ENCODE measurements at regions not wholly inside any gene's neighbourhood (a gene's known extent, or its start where the extent isn't known, plus 50 kb on each side); places are given as distances from the start of the nearest gene placed in this dataset.
A peak's percentile ranks its signal among the peaks of the same experiment; 100 is the strongest.

DNA sequence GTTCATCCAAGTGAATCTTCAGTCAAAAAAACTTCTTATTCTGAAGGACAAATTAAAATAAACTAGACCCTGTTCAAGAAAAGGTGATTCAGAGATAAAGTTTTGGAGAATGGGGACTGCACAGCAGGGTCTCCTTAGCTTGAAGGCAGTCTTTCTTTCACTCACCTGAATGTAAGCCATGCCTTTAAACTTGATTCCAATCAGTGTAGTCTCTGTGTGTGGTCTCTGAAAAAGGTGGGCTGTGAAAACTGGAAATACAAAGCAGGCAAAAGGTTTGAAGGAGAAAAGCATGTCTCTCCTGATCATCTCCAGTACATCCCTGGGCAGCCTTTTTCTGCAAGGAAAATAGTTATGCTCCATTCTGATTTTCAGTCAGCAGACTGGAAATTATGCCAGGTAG, 188.0 kb upstream of the SASH1 start:
- no peak for DNase-seq (ENCODE audit: low spot score)

DNA sequence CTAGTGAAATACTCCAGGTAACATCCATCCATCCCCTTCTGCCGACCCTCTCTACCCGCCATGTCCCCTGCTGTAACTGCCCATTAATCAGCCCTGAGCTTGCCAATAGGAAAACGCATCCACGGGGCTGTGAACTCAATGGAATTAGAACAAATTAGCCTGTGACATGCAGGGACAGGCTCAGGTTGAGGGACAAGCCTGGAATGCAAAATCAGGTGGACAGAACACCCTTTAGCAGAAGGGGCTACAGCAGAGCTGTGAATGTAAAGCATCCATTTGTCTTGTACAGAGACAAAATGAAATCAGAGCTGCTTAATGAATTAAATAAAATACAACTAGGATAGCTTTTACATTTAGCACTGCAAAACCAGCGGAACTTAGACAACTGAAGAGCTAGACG, 187.3 kb upstream of the SASH1 start:
- no peak for DNase-seq (ENCODE audit: low spot score)

DNA sequence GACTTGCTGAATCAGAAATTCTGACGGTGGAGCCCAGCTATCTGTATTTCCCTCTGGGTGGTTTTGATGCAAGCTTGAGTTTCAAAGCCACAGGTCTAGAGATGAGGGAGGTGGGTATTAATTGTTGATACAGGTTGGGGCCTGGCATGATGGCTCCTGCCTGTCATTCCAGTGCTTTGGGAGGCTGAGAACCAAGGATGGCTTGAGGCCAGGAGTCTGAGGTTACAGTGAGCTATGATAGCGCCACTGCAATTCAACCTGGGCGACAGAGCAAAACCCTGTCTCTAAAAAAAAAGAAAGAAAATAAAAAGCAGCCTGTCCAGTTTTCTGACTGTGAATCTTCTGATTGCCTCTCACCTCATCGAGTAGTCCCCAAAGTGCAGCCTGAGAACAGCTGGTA, 184.8 kb upstream of the SASH1 start:
- no peak for DNase-seq (ENCODE audit: low spot score)

DNA sequence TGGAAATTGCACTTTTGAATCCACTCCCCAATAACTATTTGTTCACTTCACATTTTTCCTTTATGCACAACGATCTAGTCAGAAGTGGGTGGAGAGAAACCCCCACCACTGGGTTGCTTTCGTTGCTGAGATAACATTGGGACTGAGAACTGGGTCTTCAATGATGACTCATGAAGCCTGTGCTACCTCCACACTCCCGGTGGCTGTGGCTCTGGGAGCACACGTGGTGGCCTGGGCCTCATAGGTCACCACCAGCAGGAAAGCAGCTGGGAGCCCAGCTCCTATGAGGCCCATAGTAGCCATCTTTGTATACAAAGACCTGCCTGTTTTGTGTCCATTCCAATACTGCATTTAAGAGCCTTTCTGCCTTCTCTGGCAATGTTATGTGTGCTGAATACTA, 178.0 kb upstream of the SASH1 start:
- no peak for DNase-seq (ENCODE audit: low spot score)

DNA sequence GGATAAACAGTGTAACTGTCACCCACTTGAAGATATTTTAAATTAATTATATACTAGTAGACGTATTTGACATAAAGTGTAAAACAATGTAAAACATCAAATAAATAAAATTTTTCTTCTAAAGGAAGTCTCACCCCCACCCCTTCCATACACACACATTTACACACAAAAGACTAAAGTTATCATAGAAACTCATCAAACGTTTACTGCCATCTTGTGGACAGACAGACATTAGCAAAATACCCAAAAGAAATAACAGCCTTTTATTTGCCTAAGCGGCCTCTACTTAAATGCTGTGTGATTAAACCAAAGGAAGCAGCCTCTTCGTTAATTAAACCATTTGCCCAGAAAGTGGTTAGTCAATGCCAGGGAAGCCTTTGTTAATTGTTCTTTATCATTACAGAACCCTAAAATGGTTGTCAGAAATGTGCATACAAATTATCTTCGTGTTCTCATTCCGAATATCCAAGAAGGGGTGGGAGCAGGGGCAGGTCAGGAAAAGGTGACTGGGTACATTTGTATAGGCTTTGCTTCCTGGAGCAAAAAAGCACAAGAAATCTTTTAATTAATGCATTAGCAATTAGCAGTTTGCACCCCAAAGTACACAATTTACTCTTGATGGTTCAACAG, 176.2 kb upstream of the SASH1 start:
- DNase-seq (ENCODE audit: low spot score), result peak; percentile 64

DNA sequence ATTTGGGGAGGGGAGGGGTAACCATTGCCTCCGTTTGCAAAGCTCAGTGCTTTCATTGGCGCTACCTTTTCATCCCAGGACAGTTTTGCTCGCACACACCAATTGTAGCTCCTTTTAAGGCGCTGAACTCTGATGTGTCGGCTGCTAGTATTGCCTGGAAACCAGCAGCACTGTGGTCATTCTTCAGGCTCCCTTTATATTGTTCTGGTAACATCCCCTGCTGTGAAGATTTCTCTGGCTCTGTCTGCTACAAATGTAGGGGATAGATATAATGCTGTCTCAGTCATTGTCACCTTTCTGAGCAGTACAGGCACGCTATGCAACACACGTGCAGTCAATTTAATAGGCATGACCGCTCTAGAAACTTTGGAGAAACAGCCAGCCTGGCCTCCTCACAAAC, 172.9 kb upstream of the SASH1 start:
- DNase-seq (ENCODE audit: low spot score), result no peak

DNA sequence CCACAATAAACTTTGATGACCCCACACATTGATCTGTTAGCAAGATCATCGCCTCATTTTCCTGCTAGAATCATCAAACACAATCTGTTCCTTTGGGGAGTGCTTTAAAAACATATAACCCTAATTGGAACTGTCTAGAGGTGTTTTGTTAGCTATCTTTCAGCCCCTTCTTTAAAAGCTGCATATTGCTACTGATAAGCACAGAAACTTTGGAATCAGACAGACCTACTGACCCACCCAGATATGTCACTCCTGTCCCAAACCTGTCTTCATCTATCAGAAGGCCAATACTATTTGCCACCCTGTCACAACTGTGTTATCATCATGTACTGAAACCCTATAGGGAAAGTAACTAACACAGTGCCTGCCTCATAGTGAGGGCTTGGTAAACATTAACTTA, 172.4 kb upstream of the SASH1 start:
- no peak for DNase-seq (ENCODE audit: low spot score)

DNA sequence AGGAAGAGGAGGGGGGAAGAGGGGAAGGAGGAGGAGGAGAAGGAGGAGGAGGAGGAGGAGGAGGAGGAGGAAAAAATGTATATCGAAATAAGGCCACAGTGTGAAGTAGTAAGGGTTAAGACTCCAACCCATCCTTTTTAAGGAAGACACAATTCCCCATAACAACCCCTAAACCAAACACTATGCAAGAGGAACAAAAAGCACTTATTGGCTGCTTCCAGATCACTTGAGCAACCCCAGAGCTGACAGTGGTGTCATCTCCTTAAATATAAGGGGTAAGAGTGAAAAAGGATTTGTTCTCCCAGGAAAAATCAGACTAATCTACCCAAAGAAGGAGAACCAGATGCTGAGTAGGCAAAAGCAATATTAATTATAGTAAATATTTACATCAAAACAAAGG, 169.1 kb upstream of the SASH1 start:
- no peak for DNase-seq (ENCODE audit: low spot score)

DNA sequence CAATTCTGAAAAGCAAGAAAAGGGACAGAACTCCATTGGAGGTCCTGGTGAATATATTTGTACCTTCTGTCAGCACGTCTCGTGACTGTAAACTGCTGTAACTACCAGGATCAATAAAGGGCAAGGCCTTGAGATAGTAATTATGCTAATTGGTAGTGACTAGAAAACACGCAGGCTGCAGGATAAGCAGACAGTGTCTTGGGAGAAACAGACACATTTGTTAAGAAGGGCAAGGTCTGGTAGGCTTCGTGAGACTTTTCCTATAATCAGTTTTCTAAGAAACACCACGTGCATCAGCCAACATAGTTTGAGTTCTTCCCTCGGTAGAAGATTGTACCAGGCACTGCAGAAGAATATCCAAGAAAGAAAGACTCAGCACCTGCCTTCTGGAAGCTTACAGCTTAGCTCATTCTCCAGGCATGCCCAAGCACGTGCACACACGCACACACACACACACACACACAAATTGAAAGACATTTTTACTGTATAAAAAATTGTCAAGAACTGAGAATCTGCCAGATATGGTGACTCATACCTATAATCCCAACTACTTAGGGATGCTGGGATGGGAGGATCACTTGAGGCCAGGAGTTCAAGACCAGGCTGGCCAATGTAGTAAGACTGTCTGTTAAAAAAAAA, 167.0 kb upstream of the SASH1 start:
- DNase-seq (ENCODE audit: low spot score), result no peak

DNA sequence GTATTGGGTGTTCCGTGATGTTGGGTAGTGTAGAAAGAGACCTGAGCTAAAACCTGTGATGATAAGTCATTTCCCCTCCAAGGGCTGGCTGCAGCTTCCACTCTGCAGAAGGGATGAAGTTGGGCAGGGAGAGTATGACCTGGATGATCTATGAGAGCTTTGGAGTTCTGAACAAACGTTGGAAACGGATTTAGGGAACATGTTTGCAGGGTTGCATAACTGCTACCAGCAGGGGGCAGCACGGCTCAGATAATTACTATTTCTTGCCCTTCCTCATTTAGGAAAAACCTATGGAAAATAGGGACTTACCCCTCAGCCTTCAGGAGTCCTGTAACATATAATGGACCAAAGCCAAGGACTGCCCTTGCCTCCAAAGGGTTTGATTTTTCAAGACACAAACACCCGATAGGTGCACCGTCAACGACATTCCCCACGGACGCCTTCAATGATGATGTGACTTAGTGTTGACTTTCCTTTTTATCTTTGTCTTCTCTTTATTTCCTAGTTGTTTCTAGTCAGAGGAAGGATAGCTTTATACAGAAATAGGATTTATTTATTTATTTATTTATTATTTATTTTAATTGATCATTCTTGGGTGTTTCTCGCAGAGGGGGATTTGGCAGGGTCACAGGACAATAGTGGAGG, 164.9 kb upstream of the SASH1 start:
- peak; percentile 54 for DNase-seq (ENCODE audit: low spot score)

DNA sequence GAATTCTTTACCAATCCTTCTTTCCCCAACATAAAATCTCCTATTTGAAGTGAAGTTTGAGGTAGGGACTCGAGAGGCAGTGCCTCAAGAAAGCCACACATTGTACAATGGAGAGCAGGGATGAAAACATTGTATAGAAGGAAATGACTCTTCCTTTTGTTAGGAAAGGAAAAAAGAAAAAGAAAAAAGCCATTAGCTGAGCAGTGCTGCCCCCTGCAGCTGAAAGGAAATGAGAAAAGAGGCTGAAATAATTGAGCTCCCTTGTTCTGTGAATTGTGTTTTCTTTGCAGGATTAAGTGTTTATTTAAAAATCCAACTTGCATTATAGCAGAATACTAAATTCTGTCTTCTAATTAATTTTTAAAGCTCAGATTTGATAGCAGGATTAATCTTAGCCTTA, 162.9 kb upstream of the SASH1 start:
- peak; percentile 41 for DNase-seq (ENCODE audit: low spot score)

DNA sequence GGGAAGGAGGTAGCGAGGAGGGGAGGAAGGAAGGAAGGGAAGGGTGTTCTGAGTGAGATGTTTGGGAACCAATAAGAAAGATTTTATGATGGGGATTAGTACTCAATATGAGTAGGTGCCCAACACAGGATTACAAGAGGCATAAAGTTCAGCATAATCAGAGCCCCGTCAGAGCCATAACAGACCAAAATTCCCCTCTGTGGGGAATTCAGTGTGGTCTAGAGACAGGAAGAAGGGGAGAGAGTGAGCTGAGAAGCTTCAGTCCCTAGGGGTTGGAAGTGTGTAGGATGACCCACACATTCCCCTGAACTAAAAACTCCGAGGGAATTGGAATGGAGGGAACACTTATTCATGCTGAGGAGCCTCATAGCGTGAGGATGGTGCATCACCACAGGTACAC, 160.3 kb upstream of the SASH1 start:
- no peak for DNase-seq (ENCODE audit: low spot score)

DNA sequence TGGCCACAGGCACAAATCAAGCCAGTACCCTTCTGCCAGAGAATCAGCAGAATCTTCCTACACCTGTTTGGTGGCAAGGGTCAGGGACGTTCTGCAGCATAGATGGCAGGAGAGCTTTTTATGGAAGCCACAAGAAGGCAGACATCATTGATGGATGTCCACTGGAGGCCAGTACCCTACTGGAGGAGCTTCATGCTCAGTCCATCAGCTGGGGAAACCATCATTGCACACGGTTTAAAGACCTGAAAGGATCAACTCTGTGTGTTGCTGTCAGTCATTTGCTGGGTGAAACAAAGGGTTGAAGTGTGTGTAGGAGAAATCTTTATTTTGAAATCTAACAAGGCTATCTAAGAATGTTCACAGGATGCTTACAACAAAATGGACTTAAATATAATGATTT, 158.9 kb upstream of the SASH1 start:
- DNase-seq (ENCODE audit: low spot score), result no peak

DNA sequence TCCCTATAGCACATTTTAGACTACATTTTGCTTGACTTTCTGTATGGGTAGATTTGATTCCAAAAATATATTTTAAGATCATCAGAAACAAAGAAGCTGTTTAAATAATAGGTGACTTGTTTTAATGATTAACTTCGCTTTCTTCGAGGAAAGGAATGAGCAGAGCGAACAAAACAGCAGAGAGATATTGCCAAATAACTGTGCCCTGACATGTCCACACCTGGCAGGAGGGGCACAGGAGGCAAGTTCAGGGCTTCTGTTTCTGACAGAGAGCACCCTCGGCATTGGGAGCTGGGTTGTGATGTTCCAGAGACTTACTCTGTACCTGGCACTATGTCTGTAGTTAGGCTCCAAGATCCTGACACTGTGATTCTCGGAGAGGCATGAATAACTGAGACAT, 155.7 kb upstream of the SASH1 start:
- no peak for DNase-seq (ENCODE audit: low spot score)

DNA sequence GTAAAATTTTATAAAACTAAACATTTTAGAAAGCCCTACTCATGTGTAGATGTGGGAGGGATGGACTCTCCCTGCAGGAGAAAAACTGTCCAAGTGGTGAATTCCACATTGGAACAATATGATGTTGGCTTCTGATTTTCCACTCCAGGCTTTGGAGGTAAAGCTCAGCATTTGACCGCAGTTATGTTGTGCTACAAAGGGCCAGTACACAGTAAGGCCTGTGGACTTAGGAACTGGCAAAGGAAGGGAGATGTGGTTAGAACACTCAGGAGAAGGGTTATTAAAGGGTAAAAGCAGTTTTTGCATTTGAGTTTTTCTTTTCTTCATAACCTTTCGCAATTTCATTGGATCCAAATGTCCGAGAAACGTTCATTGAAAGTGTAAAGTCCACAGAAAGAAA, 150.3 kb upstream of the SASH1 start:
- DNase-seq (ENCODE audit: low spot score), result no peak

DNA sequence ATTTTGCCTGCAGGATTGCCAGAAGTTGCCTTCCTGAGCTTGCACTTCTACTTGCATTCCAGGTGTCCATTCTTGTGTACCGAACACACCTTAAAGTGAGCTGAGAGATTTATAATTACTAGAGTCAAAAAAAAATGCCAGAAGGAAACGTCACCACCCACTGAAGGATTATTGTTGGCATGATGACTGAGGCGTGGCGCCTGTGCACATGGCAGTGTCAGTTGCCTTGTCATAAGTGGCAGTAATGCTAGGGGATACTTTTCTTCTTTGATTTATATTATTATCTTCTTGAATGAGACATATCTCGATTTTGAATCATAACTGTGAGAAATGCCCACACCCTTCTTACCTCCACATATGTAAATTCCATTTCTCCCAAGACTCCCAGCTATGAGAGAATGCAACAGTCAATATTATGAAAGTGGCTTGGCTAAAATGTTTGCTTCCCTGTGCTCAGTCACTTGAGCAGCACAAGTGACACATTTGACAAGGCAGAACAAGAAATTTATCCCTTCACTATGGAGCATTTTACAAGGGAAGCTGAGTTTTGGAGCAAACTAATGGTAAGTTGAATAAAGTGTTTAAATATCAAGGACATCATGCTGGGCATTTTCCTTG, 149.5 kb upstream of the SASH1 start:
- DNase-seq (ENCODE audit: low spot score), result no peak

DNA sequence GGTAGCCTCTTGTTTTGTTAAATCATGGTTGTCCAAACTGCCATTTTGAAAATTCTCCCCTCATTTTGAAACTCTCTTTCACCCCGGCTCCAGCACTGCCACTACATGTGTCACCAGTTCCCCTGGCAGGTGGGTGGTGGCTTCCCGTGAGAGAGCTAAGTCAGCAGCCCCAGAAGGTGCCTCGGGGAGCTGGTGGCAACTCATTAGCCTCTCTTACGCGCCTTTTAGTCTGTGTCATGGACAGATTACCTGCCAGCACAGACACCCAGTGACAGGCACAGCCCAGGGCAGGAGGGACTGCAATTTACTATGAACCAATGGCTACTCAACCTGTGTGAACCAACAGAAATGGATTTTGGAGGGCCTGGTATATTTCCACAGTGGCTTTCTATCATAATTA, 147.1 kb upstream of the SASH1 start:
- DNase-seq (ENCODE audit: low spot score), result no peak

DNA sequence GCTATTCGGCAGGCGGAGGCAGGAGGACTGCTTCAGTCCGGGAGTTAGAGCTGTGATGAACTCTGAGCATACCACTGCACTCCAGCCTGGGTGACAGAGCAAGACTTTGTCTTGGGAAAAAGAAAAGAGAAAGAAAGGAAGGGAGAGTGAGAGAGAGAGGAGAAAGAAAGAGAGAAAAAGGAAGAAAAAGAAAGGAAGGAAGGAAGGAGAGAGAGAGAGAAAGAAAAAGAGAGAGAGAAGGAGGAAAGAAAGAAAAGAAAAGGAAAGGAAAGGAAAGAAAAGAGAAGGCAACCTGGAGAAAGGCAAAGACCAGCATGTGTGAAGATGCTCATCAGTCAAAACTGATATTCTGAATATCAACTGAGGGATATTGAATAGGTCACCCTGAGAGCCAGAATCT, 143.1 kb upstream of the SASH1 start:
- no peak for DNase-seq (ENCODE audit: low spot score)

DNA sequence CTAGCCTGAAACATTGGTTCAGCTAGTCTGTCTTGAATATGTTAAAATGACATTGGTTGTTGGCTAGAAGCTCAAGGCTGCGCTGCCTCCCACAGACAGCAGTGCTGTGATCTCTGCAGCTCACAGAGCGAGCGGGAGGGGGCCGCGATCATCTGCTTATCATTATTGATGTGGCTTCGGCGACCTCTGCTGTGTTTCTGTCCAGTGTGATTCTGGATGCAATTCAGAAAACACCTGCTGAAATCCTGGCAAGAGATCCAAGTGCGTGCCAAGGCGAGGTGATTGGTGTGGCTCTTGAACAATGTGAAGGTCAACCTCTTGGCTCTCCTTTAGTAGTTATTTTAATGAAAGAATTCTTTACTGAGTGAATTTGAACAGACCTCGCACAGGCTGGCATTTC, 142.3 kb upstream of the SASH1 start:
- peak; percentile 68 for DNase-seq (ENCODE audit: low spot score)

DNA sequence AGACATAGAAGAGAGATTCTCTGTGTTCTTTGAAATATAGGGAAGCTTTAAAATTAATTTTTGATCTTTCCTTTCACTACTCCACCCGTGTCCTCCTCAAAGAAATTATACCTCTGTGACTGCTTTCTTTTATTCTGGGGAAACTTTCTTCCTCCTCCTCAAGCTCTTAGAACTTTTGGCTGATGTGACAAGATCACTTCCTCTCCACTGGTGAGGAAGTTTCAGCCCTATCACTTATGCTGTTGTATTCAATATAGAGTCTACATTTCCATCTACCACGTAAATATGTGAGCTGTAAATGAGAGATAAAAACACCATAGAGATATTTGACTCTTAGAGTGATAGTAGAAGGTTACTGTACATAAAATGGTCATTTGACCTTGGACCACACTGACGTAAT, 141.9 kb upstream of the SASH1 start:
- DNase-seq (ENCODE audit: low spot score), result no peak

DNA sequence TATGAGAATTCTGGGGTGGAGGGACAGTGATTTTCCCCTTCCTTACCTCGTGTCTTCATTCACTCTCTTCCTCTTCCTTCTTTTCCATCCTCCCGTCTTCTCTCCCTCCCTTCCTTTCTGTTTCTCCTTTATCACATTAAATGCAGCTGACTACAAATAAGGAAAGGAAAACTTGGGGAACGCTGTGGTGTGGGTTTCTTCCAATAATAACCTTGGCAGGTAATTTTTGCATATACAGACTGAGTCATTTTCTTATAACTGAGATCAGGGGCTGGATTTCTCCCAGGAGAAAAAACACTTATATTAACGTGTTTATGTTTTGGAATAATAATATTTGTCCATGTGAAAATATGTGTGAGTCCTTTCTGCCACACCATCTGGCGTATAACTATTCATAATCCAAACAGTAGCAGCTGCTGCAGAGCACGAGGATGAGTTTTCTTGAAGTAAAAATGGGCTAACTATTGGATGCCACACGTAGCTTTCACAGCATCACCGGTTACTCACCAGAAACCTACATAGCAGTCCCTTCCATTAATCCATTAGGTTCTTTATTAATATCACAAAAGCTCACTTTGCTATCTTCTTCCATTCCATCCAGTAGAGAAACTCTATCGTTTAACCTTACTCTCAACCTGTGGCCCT, 139.2 kb upstream of the SASH1 start:
- no peak for DNase-seq (ENCODE audit: low spot score)

DNA sequence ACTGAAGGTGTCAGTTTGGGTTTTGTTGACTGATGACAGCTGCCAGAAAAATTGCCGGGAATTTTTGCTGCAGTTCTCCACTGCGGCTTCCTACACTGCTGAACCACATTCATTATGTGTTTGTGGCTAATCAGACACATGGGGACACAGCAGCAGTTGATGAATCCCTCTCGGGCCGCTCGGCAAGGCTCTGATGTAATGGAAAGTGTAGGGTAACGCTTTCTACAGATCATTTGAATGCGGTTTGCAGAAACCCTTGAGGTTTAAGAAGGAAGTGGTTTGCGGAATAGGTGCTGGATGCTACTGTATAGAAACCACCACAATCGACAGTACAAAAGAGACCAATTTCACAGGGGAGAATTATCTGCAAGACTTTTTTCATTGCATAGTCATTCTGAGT, 138.7 kb upstream of the SASH1 start:
- DNase-seq (ENCODE audit: low spot score), result no peak

DNA sequence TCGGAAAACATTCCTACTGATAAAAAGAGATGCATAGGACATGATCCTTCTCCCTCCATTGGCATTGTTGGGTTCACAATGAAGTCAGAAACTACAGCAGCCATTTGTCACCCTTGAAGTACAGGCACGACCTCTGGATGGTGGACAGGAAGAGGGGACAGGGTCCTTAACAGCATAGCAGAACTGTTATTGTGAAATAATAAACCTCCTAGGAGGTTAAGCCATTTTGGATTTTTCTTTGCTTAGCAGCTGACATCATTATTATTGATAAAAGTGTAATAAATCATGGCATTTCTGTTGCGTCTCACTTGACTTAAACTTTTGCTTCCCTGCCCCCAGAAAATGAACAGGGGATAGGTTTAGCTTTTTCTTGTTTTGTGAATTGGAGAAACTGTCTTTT, 134.3 kb upstream of the SASH1 start:
- DNase-seq (ENCODE audit: low spot score), result no peak
